ENCODE measurements at regions not wholly inside any gene's neighbourhood (a gene's known extent, or its start where the extent isn't known, plus 50 kb on each side); places are given as distances from the start of the nearest gene placed in this dataset.

- no peaks in the 10 kb centered on the region for H3K27me3 ChIP-seq (replicated peaks; ENCODE audit: insufficient read depth, low read length)
- H3K36me3 ChIP-seq (replicated peaks; ENCODE audit: insufficient read depth, low read length): no peaks in the 10 kb centered on the region
- no peak overlapping the region for H2AFZ ChIP-seq (ENCODE audit: low read length)
- no peak overlapping the region for H3K9ac ChIP-seq (ENCODE audit: low read length)
- no peaks in the 10 kb centered on the region for H3K79me2 ChIP-seq (ENCODE audit: low read length)
- no peak overlapping the region for H3K4me3 ChIP-seq (ENCODE audit: low read length)
- H3K27ac ChIP-seq (ENCODE audit: low read length): no peak overlapping the region
- no peaks in the 10 kb centered on the region for H3K4me1 ChIP-seq (ENCODE audit: low read length)
- no peaks in the 10 kb centered on the region for H4K20me1 ChIP-seq (ENCODE audit: insufficient read depth, low read length)
- TF ChIP-seq, protein P1, sequence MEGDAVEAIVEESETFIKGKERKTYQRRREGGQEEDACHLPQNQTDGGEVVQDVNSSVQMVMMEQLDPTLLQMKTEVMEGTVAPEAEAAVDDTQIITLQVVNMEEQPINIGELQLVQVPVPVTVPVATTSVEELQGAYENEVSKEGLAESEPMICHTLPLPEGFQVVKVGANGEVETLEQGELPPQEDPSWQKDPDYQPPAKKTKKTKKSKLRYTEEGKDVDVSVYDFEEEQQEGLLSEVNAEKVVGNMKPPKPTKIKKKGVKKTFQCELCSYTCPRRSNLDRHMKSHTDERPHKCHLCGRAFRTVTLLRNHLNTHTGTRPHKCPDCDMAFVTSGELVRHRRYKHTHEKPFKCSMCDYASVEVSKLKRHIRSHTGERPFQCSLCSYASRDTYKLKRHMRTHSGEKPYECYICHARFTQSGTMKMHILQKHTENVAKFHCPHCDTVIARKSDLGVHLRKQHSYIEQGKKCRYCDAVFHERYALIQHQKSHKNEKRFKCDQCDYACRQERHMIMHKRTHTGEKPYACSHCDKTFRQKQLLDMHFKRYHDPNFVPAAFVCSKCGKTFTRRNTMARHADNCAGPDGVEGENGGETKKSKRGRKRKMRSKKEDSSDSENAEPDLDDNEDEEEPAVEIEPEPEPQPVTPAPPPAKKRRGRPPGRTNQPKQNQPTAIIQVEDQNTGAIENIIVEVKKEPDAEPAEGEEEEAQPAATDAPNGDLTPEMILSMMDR (IDR thresholded peaks at IDR 0.05; ENCODE audit: low read length): no peak
- no peak for TF ChIP-seq EZH2phosphoT487 (IDR thresholded peaks at IDR 0.05; ENCODE audit: low read length)
- TF ChIP-seq EZH2 (optimal IDR thresholded peaks at IDR 0.05; ENCODE audit: low read depth, low read length): no peak
- no peak overlapping the region for H3K4me2 ChIP-seq (ENCODE audit: low read depth, low read length)
- no peaks in the 10 kb centered on the region for H3F3A ChIP-seq (ENCODE audit: insufficient read depth, low read length)
- H3K9me2 ChIP-seq (replicated peaks; ENCODE audit: insufficient read depth, low read length): no peaks in the 10 kb centered on the region; the same call in 1 of the 2 replicates
- no peaks in the 10 kb centered on the region for H3K9me3 ChIP-seq (replicated peaks; ENCODE audit: insufficient read depth, low read length)
- DNase-seq: no peak
Observed at GRCh38 chrX:143935601-143936000, 51.7 kb downstream of the UBE2NL start.

GRCh38 chrX:143940119-143940518, 56.2 kb downstream of the UBE2NL start:
- no peaks in the 10 kb centered on the region for H3F3A ChIP-seq (ENCODE audit: insufficient read depth, low read length)
- no peak for DNase-seq
- H3K4me1 ChIP-seq (ENCODE audit: low read length): no peaks in the 10 kb centered on the region
- H3K9me3 ChIP-seq (replicated peaks; ENCODE audit: insufficient read depth, low read length): no peaks in the 10 kb centered on the region
- no peaks in the 10 kb centered on the region; the same call in 1 of the 2 replicates for H3K9me2 ChIP-seq (replicated peaks; ENCODE audit: insufficient read depth, low read length)
- no peak overlapping the region for H2AFZ ChIP-seq (ENCODE audit: low read length)
- no peak overlapping the region for H3K4me2 ChIP-seq (ENCODE audit: low read depth, low read length)
- TF ChIP-seq EZH2 (optimal IDR thresholded peaks at IDR 0.05; ENCODE audit: low read depth, low read length) (no peak), EZH2phosphoT487 (IDR thresholded peaks at IDR 0.05; ENCODE audit: low read length) (no peak)
- TF ChIP-seq, protein P1 (IDR thresholded peaks at IDR 0.05; ENCODE audit: low read length): no peak
- no peaks in the 10 kb centered on the region for H3K27me3 ChIP-seq (replicated peaks; ENCODE audit: insufficient read depth, low read length)
- no peak overlapping the region for H3K27ac ChIP-seq (ENCODE audit: low read length)
- no peaks in the 10 kb centered on the region for H4K20me1 ChIP-seq (ENCODE audit: insufficient read depth, low read length)
- H3K79me2 ChIP-seq (ENCODE audit: low read length): no peaks in the 10 kb centered on the region
- no peak overlapping the region for H3K9ac ChIP-seq (ENCODE audit: low read length)
- H3K36me3 ChIP-seq (replicated peaks; ENCODE audit: insufficient read depth, low read length): no peaks in the 10 kb centered on the region
- H3K4me3 ChIP-seq (ENCODE audit: low read length): no peak overlapping the region

DNA sequence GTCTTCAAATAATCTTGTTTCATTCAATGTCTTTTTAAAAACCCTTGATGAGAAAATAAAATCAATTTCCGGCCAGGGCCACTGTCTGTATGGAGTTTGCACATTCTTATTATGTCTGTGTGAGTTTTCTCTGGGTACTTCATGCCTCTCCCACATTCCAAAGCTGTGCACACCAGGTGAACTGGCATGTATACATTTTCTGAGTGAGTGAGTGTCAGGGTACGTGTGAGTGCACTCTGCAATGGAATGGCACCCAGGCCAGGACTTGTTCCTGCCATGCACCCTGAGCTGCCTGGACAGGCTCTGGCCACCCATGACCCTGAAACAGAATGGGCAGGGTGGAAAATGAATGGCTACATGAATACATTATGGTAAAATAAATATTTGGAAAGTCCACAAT, 61.3 kb downstream of the UBE2NL start:
- H3K9me2 ChIP-seq (replicated peaks; ENCODE audit: insufficient read depth, low read length): no peaks in the 10 kb centered on the region
- no peaks in the 10 kb centered on the region for H3K27me3 ChIP-seq (replicated peaks; ENCODE audit: insufficient read depth, low read length)
- H3K9ac ChIP-seq (ENCODE audit: low read length): no peak overlapping the region
- no peaks in the 10 kb centered on the region for H3K4me1 ChIP-seq (ENCODE audit: low read length)
- no peak overlapping the region for H3K27ac ChIP-seq (ENCODE audit: low read length)
- DNase-seq: no peak
- no peaks in the 10 kb centered on the region for H4K20me1 ChIP-seq (ENCODE audit: insufficient read depth, low read length)
- no peaks in the 10 kb centered on the region for H3F3A ChIP-seq (ENCODE audit: insufficient read depth, low read length)
- no peaks in the 10 kb centered on the region for H3K79me2 ChIP-seq (ENCODE audit: low read length)
- no peak overlapping the region for H3K4me2 ChIP-seq (ENCODE audit: low read depth, low read length)
- TF ChIP-seq EZH2 (optimal IDR thresholded peaks at IDR 0.05; ENCODE audit: low read depth, low read length) (no peak), EZH2phosphoT487 (IDR thresholded peaks at IDR 0.05; ENCODE audit: low read length) (no peak)
- TF ChIP-seq, protein P1 (IDR thresholded peaks at IDR 0.05; ENCODE audit: low read length): no peak
- no peaks in the 10 kb centered on the region for H3K9me3 ChIP-seq (replicated peaks; ENCODE audit: insufficient read depth, low read length)
- H2AFZ ChIP-seq (ENCODE audit: low read length): no peak overlapping the region
- H3K4me3 ChIP-seq (ENCODE audit: low read length): no peak overlapping the region
- no peaks in the 10 kb centered on the region for H3K36me3 ChIP-seq (replicated peaks; ENCODE audit: insufficient read depth, low read length)
